Testis (tissue), 2 donors: ENCODE measurements at regions not wholly inside any gene's neighbourhood (a gene's known extent, or its start where the extent isn't known, plus 50 kb on each side); places are given as distances from the start of the nearest gene placed in this dataset.
A peak's percentile ranks its signal among the peaks of the same experiment; 100 is the strongest.

ENCODE experiments used
- DNase-seq: peaks from one replicate; pipeline ENCODE4 v3.0.0-alpha.2; 2019
- H3K27ac ChIP-seq, 2 donors: fragments of 200-600 bp; sonication (generic); one replicate each; pipeline ENCODE4 v1.5.1; 2019
- H3K27me3 ChIP-seq: fragments of 200-600 bp; sonication (generic); one replicate; pipeline ENCODE4 v1.5.1; 2019
- H3K36me3 ChIP-seq: fragments of 200-600 bp; sonication (generic); one replicate; pipeline ENCODE4 v1.5.1; 2017; ENCODE audit warnings: low read depth; ENCODE audit errors: missing control alignments
- H3K4me1 ChIP-seq: fragments of 200-600 bp; sonication (generic); one replicate; pipeline ENCODE4 v1.5.1; 2019
- H3K4me3 ChIP-seq, 2 donors: fragments of 200-600 bp; sonication (generic); one replicate each; pipeline ENCODE4 v1.5.1; 2017 to 2019
- H3K9me3 ChIP-seq: fragments of 200-600 bp; sonication (generic); one replicate; pipeline ENCODE4 v1.5.1; 2017
- CTCF ChIP-seq, 3 experiments: fragments of 450-650 bp in 2 of 3; fragments of 200-600 bp in 1 of 3; sonication (generic) in 1 of 3; IDR thresholded peaks; one replicate each; pipeline ENCODE4 v1.5.1; 2016 to 2019; ENCODE audit warnings: antibody characterized with exemption in 3 of 3, mild to moderate bottlenecking in 2 of 3, moderate library complexity in 1 of 3
- POLR2A ChIP-seq: fragments of 450-650 bp; IDR thresholded peaks from one replicate; pipeline ENCODE4 v1.6.1; 2017; ENCODE audit warnings: antibody characterized with exemption, mild to moderate bottlenecking, moderate library complexity
- WGBS, 2 donors: methylation state at CpG; one replicate each; pipeline ENCODE4 v1.1.5; 2018; 5-methylcytosine and 5-hydroxymethylcytosine counted together
- intact Hi-C: fragments of 100-400 bp; cut with DNase I; formaldehyde crosslinking; loops from one replicate; pipeline ENCODE4 v1.15.1; 2023; ENCODE audit warnings: low total_unique reads

DNA sequence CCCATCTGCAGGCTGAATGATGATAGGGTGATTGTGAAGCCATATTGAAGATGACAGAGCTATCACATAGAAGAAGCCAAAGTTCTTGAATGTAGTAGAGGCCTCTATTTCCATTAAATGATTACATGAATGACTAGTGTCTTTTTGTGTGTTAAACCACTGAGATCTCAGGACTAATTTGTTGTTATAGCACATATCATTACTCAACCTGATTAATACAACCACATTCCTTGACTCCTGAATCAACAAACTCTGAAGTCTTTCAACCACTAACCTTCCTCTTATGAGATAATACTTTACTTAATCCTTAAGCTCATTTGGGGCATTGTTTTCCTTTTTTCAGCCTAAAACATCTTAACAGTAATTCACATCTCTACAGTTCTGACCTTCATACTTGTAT lies 564.5 kb upstream of the ADAMTS9 start:
- intact Hi-C loops = no loop called here
- H3K36me3 ChIP-seq = no peaks in the 10 kb centered on the region
- DNase-seq = no peak
- no peak overlapping the region for H3K4me3 ChIP-seq
- H3K4me1 ChIP-seq = no peaks in the 10 kb centered on the region
- no peaks in the 10 kb centered on the region for H3K27me3 ChIP-seq
- TF ChIP-seq POLR2A (no peak), CTCF (IDR thresholded peaks at IDR 0.05) (no peak)
- H3K9me3 ChIP-seq = no peaks in the 10 kb centered on the region
- no peak overlapping the region for H3K27ac ChIP-seq

DNA sequence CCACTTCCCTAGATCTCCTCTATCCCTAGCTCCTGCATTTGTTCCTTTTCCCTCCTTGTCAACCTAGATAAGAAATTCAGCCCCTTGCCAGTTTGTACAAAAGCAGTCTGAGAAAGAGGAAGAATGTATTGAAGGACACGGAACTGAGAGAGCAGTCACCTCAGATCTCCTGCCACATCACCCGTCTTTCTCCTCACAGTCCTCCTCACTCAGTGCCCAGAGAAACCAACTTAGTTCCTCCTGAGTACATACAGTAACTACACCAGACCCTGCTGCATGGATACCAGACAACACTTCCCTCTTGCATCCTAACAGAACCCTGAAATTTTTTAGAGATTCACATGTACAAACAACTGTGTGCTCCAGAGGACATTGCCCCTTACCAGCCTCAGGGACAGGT lies 563.6 kb upstream of the ADAMTS9 start:
- intact Hi-C loops = no loop called here
- no peaks in the 10 kb centered on the region for H3K9me3 ChIP-seq
- H3K36me3 ChIP-seq = no peaks in the 10 kb centered on the region
- no peaks in the 10 kb centered on the region for H3K4me1 ChIP-seq
- WGBS, 2 donors = 86 to 88% methylated on average over 2 of the region's 2 CpGs
- H3K27ac ChIP-seq = no peak overlapping the region
- DNase-seq = no peak
- H3K27me3 ChIP-seq = no peaks in the 10 kb centered on the region
- H3K4me3 ChIP-seq = no peak overlapping the region
- no peak for TF ChIP-seq CTCF (IDR thresholded peaks at IDR 0.05)
- no peak for TF ChIP-seq POLR2A

GRCh38 chr3:65246561-65246960 lies 558.8 kb upstream of the ADAMTS9 start:
- intact Hi-C loops = loop anchor here (10.0 kb wide), 1 partner anchor 712 kb away; no protein-coding TSS in a partner anchor
- 74 to 77% methylated on average over 6 of the region's 6 CpGs for WGBS, 2 donors

DNA sequence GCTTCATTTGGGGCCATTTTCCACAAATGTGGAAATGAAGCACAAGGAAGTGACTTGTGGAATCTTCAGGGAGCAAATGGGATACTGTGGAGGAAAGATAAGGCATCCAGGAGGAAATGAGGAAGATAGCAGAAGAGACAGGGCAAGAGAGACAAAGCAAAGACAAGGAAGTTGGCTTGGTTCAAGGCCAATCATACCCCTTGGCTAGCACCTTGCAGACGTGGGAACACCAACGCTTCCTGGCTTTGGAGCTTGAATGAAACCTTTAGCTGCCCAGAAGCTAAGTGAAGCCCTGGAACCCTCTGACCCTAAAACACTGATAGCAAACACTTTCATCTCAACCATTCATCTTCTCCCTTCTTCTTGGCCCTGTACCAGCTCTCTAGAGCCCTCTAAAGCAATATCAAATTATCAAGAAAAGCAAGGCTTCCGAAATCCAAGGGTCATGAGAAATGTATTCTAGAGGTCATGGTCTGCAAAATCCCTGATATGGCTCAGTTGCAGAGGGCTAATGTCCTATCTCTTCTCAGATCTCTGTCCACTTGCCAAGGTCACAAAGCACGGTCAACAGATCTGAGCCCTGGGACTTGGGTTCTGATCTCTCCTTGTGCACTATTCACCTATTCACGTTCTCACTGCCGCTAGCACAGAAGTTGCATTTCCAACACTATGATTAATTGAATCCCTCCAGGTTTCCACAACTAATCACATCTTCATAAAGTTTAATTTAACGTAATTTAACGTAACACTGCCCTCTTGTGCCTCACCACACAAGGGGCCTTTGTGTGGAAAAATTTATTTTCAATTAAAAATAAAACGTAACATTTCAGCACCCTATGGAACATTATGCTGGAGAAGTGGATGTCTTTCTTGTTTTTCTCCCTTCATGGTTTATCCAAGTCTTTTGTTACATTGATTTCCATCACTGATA lies 557.6 kb upstream of the ADAMTS9 start:
- no peaks in the 10 kb centered on the region for H3K9me3 ChIP-seq
- no peaks in the 10 kb centered on the region for H3K4me1 ChIP-seq
- no peak overlapping the region for H3K4me3 ChIP-seq
- H3K27me3 ChIP-seq = no peaks in the 10 kb centered on the region
- WGBS, 2 donors = 47% methylated on average over 9 of the region's 9 CpGs
- TF ChIP-seq CTCF (IDR thresholded peaks at IDR 0.05) (peak; percentile 29 to 54 (median 40)), POLR2A (no peak)
- H3K36me3 ChIP-seq = no peaks in the 10 kb centered on the region
- no peak overlapping the region for H3K27ac ChIP-seq
- intact Hi-C loops = loop anchor here (10.0 kb wide), 1 partner anchor 711 kb away; no protein-coding TSS in a partner anchor
- DNase-seq = no peak

More at GRCh38 chr3:65246561-65246960, 558.8 kb upstream of the ADAMTS9 start:
- DNase-seq = no peak
- Histone ChIP-seq H3K27me3 (no peaks in the 10 kb centered on the region), H3K4me1 (no peaks in the 10 kb centered on the region), H3K27ac (no peak overlapping the region), H3K9me3 (no peaks in the 10 kb centered on the region), H3K36me3 (no peaks in the 10 kb centered on the region), H3K4me3 (no peak overlapping the region)
- TF ChIP-seq POLR2A (no peak), CTCF (IDR thresholded peaks at IDR 0.05) (no peak)

DNA sequence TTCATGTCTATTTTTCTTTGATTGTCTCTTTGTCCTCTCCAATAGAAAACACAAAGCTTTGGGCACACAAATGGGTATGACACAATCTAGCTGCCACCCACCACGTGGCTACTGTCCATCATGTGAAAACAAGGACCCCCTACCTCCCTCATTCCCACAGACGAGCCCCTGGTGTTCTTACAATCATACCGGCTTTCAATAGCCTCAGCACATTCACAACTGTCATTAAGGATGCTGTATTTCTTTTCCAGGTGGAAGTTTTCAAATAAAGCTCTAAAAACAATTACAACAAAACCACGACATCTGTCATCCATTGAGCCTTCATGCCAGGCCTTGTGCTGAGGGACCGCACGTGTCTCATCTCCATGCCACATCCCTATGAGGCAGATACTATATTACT lies 552.6 kb upstream of the ADAMTS9 start:
- Histone ChIP-seq H3K9me3 (no peaks in the 10 kb centered on the region), H3K4me1 (no peaks in the 10 kb centered on the region), H3K27me3 (no peaks in the 10 kb centered on the region), H3K36me3 (no peaks in the 10 kb centered on the region), H3K4me3 (no peak overlapping the region), H3K27ac (no peak overlapping the region)
- intact Hi-C loops = loop anchor here (10.0 kb wide), 1 partner anchor 706 kb away; no protein-coding TSS in a partner anchor
- TF ChIP-seq CTCF (IDR thresholded peaks at IDR 0.05) (no peak), POLR2A (no peak)
- DNase-seq = no peak
- 94 to 96% methylated on average over 6 of the region's 6 CpGs for WGBS, 2 donors
